IMR-90 (cell line): ENCODE measurements at regions not wholly inside any gene's neighbourhood (a gene's known extent, or its start where the extent isn't known, plus 50 kb on each side); places are given as distances from the start of the nearest gene placed in this dataset.

Experiments used
- CEBPB ChIP-seq: IDR thresholded peaks from 2 replicates; pipeline ENCODE4 v1.6.1; 2012; ENCODE audit warnings: low read depth, low read length, improper control_type of control experiment
- CHD1 ChIP-seq: IDR thresholded peaks from 2 replicates; pipeline ENCODE4 v1.6.1; 2012; ENCODE audit warnings: low read depth, low read length, improper control_type of control experiment
- CTCF ChIP-seq: conservative IDR thresholded peaks from 2 replicates; pipeline ENCODE4 v1.5.1; 2012; ENCODE audit warnings: mild to moderate bottlenecking, low read depth, low read length, improper control_type of control experiment
- MAZ ChIP-seq: IDR thresholded peaks from 2 replicates; pipeline ENCODE4 v1.6.1; 2012; ENCODE audit warnings: low read depth, mild to moderate bottlenecking, low read length, improper control_type of control experiment, moderate library complexity, borderline replicate concordance
- MXI1 ChIP-seq: IDR thresholded peaks from 2 replicates; pipeline ENCODE4 v1.6.1; 2012; ENCODE audit warnings: low read depth, mild to moderate bottlenecking, low read length, moderate library complexity, borderline replicate concordance
- POLR2A ChIP-seq: IDR thresholded peaks from 2 replicates; pipeline ENCODE4 v1.6.1; 2012; ENCODE audit warnings: mild to moderate bottlenecking, low read depth, low read length
- RCOR1 ChIP-seq: IDR thresholded peaks from 2 replicates; pipeline ENCODE4 v1.6.1; 2012; ENCODE audit warnings: mild to moderate bottlenecking, low read length, improper control_type of control experiment; ENCODE audit not compliant: insufficient replicate concordance
- RFX5 ChIP-seq: IDR thresholded peaks from 2 replicates; pipeline ENCODE4 v1.8.0; 2012; ENCODE audit warnings: low read depth, mild to moderate bottlenecking, low read length, moderate library complexity
- SMC3 ChIP-seq: fragments of 150-350 bp; IDR thresholded peaks from 2 replicates; pipeline ENCODE4 v1.6.1; 2016; ENCODE audit warnings: low read depth, mild to moderate bottlenecking, antibody characterized with exemption, low read length, moderate library complexity

- no peak for TF ChIP-seq CEBPB
- no peak for TF ChIP-seq CTCF
- no peak for TF ChIP-seq POLR2A
- no peak for TF ChIP-seq RCOR1
- TF ChIP-seq SMC3, result no peak
- no peak for TF ChIP-seq RFX5
- TF ChIP-seq MXI1, result no peak
- TF ChIP-seq MAZ, result no peak
- TF ChIP-seq CHD1, result no peak
These were observed 403.5 kb upstream of the LUZP2 start for GRCh38 chr11:24093375-24093774.
